Stimulated activated CD4-positive, alpha-beta T cell treated with anti-CD3 and anti-CD28 coated beads, TNF-alpha, amount 100 ng/mL, for 24 hours (primary cell): ENCODE measurements at regions not wholly inside any gene's neighbourhood (a gene's known extent, or its start where the extent isn't known, plus 50 kb on each side); places are given as distances from the start of the nearest gene placed in this dataset.
A peak's percentile ranks its signal among the peaks of the same experiment; 100 is the strongest.

ENCODE experiments used
- DNase-seq, 3 experiments: peaks; one replicate each; pipeline ENCODE4 v3.0.0-alpha.2; 2020; ENCODE audit warnings: low read depth in 3 of 3

GRCh38 chr18:76684265-76684664 lies 138.1 kb upstream of the ZNF236 start:
- DNase-seq: no peak

DNA sequence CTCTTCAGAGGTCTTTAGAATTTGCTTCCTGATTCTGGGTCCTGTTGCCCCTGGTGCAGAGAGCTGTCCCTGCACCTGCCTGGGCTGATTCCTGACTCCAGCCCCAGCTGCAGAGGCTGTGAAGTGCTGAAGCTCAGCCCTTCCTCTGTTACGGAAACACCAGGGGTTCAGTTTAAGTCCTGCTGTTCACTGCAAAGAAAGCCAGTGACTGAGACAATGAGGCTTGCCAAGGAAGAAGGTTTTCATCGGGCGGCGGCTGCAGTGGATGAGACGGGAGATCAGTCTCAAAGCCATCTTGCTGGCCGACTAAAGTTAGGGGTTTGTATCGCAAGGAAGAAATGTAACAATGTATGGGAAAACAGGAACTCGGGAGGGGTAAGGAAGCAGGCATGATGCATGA lies 142.4 kb upstream of the ZNF236 start:
- no peak for DNase-seq

DNA sequence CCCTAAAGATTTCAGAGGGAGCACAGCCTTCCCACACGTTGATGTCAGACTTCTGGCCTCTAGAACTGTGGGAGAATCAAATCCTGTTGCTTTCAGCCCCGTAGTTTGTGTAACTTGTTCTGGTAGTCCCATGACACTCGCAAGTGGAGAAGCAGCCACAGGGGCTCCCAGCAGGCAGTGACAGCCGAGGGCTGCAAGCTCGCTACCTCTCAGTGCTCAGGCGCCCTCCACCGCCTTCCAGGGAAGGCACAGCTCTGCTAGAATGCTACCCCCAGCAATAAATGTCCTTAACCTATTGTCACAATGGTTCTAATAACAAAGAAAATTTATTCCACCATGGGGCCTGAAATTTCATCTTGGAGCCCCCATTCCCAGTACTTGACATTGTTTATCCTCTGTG lies 143.1 kb upstream of the ZNF236 start:
- DNase-seq: no peak

DNA sequence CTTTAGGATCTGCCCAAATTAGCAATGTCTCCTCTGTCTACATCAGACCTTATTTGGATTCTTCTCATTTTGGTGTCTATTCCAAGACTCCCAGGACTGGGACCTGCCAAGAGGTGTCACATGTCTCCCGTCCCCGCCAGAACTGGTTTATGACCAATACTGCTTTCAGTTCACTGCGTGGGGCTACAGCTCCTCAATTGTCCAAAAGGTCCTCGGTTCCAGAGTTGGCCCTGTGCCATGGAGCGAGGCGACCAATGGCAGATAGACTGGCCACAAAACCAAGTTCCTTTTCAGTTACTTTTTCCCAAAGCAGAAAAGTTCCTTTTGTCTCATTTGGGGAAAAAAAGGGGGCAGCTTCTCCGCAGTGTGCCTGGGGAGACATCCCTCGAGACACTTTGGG lies 144.1 kb upstream of the ZNF236 start:
- no peak for DNase-seq

- no peak for DNase-seq
Observed at GRCh38 chr18:76674596-76674995, 147.8 kb upstream of the ZNF236 start.

GRCh38 chr18:76673281-76674185 lies 148.8 kb upstream of the ZNF236 start:
- no peak for DNase-seq

- no peak for DNase-seq
Observed at GRCh38 chr18:76672627-76673026, 149.7 kb upstream of the ZNF236 start.

DNA sequence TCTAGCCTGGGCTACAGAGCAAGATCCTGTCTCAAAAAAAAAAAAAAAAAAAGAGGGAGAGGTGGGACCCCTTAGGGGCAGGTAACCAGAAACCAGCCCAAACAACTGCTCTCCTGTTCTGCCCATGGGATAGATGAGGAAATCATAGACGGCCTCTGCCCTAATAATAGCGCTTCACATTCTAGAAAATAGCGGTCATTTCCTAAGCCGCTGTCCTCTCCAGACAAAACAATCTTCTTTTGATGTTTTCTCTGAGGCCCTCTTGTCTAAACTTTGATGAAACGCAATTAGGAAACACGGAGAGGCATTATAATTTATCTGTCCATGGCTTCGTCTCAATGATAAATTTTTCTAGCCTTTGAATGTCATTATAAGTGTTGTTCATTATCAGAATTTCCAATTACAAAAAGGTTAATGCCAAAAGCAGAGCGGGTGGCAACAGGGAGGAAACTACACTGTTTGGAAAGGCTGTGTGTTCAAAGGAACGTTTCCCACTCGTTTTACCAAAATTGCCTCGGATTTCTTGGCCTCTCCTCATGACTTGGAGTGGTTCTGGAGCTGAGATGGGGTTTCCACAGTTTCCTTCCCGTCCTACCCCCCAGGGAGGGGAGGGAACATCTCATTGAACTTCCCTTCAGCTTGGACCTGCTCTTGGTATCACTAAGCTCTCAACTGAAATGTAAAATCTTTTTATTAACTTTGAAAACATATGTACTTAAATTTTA lies 151.6 kb upstream of the ZNF236 start:
- no peak for DNase-seq

DNA sequence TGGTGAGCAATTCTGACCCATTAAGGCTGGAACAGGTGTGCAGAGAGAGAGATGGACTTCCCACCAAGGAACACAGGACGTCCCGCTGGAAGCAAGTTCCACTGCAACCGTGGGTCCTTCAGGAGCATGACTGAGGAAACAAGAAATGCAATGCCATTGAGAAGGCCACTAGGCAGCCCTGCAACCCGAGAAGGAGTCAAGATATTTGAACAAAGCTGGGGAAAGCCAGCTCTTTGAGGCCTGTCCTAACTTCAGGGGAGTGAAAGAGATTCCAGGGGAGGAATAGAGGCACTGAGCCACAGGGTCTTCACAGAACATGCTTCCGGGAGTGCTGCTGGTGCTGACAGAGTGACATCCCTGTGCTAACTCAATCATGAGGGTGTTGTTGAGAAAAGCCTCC lies 153.8 kb upstream of the ZNF236 start:
- DNase-seq: no peak

DNA sequence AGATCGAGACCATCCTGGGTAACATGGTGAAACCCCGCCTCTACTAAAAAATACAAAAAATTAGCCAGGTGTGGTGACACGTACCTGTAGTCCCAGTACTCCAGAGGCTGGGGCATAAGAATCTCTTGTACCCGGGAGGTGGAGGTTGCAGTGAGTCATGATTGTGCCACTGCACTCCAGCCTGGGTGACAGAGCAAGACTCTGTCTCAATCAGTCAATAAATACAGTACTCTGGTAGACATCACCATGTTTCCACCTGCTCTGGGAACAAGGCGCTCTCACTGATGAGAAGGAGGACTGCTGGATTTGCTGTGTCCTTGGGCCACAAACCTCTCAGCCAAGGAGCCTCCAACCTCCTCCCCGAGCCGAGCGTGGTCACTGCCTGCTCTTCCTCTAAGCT lies 154.2 kb upstream of the ZNF236 start:
- DNase-seq: no peak

- no peak for DNase-seq
Observed at GRCh38 chr18:76667603-76668002, 154.8 kb upstream of the ZNF236 start.

DNA sequence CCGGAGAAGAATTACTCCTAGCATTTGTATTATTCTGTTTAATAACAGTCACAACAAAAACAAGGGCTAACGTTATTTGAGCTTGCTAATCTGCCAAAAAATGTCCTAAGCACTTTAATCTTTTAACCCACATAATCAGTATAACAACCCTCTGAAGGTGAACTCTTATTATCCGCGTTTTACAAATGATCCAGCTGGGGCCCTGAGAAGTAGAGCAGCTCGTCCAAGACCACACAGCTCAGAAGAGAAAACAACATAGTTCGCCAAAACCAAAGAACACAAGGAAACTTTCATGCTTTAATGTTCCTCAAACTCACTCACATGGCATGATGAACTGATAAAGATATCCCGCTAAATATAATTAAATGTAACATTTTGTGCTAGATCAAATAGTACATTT lies 159.7 kb upstream of the ZNF236 start:
- DNase-seq: no peak

GRCh38 chr18:76660571-76661192 lies 161.7 kb upstream of the ZNF236 start:
- no peak for DNase-seq

DNA sequence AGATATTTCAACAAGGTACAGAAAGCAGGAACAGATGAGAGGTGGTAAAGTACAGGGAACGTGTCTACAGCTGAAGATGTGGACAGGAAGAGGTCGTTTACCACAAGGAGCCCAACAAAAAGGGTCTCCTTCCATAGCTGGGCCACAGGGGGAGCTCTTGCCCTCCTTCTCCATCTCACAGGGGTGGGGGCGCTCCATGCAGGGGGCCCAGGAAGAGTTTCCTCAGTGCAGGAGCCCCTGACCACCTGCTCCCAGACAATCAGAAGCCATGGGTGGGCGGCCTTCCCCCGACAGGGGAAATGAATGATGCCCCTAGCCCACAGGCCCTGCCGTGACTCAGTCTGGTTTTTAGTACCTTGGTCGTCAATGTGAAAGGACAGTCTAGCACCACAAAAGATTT lies 163.6 kb upstream of the ZNF516 start:
- DNase-seq: peak in 1 of 3 experiments; percentile 13

DNA sequence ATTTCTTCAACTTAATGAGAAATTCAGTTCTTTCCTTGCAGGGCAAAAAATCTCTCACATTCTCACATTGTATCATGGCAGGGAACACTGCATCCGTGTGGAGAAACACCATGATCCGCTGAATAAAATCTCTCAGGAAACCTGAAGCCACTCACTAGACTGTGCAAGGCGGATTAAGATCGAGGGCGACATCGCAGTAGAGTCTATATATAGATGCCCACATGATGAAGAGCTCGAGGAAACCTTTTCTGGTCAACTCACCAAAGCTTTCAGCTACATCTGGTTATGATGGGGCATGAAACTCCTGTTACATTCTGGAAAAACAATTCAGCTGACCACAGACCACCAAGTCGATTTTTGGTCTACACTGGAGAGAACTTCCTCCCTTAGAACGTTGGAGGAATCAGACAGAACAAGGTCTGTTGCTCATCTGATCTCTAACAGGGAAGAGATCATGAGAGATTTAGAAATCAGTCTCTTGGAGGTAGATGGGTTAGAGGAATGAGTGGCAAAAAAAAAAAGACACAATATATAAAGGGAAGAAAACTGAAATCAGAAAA lies 162.9 kb upstream of the ZNF516 start:
- DNase-seq: no peak

GRCh38 chr18:76656925-76657827 lies 162.1 kb upstream of the ZNF516 start:
- no peak for DNase-seq

DNA sequence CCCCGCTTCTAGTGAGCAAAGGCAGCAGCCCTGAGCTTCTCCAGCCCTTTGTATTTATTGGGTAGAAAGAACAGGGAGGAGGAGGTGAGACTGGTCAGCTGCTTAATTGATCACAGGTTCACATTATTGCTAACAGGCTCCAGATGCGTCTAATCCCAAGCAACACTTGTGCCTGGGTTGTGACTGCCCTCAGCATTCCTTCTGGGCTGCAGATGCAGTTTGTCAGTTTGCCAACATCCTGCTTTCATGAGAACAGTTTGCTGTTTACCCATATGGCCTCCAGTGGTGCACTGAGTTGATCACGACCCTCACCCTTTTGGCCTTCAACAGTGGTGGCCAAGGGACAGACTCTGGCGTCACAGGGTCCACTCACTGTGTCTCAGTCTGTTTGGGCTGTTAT lies 159.5 kb upstream of the ZNF516 start:
- DNase-seq: no peak

GRCh38 chr18:76647322-76647721 lies 152.3 kb upstream of the ZNF516 start:
- no peak for DNase-seq

DNA sequence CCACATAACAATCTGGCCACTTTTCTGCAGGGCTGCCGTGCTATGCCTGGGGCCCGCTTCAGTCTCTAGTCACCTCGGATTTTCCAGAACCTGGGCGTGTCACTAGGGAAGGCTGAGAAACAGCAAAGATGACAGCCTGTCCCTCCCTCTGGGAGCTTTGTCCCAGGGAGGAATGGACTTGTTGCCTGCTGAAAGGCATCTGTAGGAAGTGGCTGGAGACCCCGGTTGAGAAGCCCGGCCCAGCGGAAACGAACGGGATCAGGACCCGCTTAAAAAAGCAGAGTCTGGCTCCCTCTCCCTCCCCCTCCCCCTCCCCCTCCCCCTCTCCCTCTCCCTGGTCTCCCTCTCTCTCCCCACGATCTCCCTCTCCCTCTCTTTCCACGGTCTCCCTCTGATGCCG lies 149.5 kb upstream of the ZNF516 start:
- DNase-seq: no peak

- no peak for DNase-seq
Observed at GRCh38 chr18:76643996-76644395, 149.0 kb upstream of the ZNF516 start.

GRCh38 chr18:76643199-76643598 lies 148.2 kb upstream of the ZNF516 start:
- no peak for DNase-seq
